Pancreas (tissue), 10 donors: ENCODE measurements at regions not wholly inside any gene's neighbourhood (a gene's known extent, or its start where the extent isn't known, plus 50 kb on each side); places are given as distances from the start of the nearest gene placed in this dataset.

Source experiments
- ATAC-seq, 4 donors: fragments of 200-7000 bp; cut with Tn5 transposase; one replicate each; pipeline versions ENCODE4 v1.8.0 to v1.9.1; 2020; ENCODE audit warnings: mild to moderate bottlenecking in 4 of 4, moderate library complexity in 4 of 4
- DNase-seq, 6 donors: peaks; one replicate each; pipeline ENCODE4 v3.0.0-alpha.2; 2020
- FAIRE-seq: peaks from 2 replicates; lab custom pipeline; 2012; peaks lifted over from hg19 to GRCh38; lab: Jason Lieb, UNC
- H3K27ac ChIP-seq, 4 donors: fragments of 200-600 bp; sonication (generic); 1 replicate in 3 of 4; 2 replicates in 1 of 4; pipeline versions ENCODE4 v1.5.0 to v1.8.0; 2020
- H3K27me3 ChIP-seq, 4 donors: fragments of 200-600 bp; one replicate each; pipeline ENCODE4 v1.8.0; 2021
- H3K36me3 ChIP-seq, 3 donors: fragments of 200-600 bp; sonication (generic) in 1 of 3; one replicate each; pipeline versions ENCODE4 v1.5.0 to v1.8.0; 2020 to 2021
- H3K4me1 ChIP-seq, 3 donors: fragments of 200-600 bp; one replicate each; pipeline ENCODE4 v1.8.0; 2021
- H3K4me3 ChIP-seq, 4 donors: fragments of 200-600 bp; sonication (generic) in 2 of 4; one replicate each; pipeline versions ENCODE4 v1.5.0 to v1.8.0; 2020 to 2021
- H3K9me3 ChIP-seq, 4 donors: fragments of 200-600 bp; one replicate each; pipeline ENCODE4 v1.8.0; 2021
- CTCF ChIP-seq, 4 donors: fragments of 200-600 bp; sonication (generic) in 3 of 4; IDR thresholded peaks; one replicate each; pipeline versions ENCODE4 v1.5.0 to v1.8.0; 2021; ENCODE audit warnings: antibody characterized with exemption in 4 of 4
- WGBS, 2 donors: extraction: QIAGEN DNeasy Blood & Tissue Kit; methylation state at CpG; one replicate each; pipeline ENCODE4 v1.1.7; 2013; 5-methylcytosine and 5-hydroxymethylcytosine counted together
- intact Hi-C, 3 donors: fragments of 100-400 bp; cut with DNase I; formaldehyde crosslinking; loops; one replicate each; pipeline versions ENCODE4 v1.11.1 to v1.14.2; 2022
- donor health status: healthy with polysubstance abuse.
- donor health status: DM: no; HTN: no; CAD: no; lungs with moderate emphysema.
- donor health status: DM: no; HTN: no; CAD: no.
- donor health status: control.
- donor health status: control.
- donor health status: Bipolar disorder and iron deficiency.
- donor health status: DM: yes; HTN: yes; CAD: no.
- donor health status: DM: no; HTN: no; CAD: no.
- donor health status: DM: no; HTN: no; CAD: no.
- donor health status: DM: yes; HTN: yes; CAD: no.

- intact Hi-C loops, result no loop called here
- Histone ChIP-seq H3K27ac (no peak overlapping the region), H3K4me3 (no peak overlapping the region), H3K27me3 (no peaks in the 10 kb centered on the region), H3K4me1 (no peaks in the 10 kb centered on the region), H3K9me3 (no peaks in the 10 kb centered on the region), H3K36me3 (no peaks in the 10 kb centered on the region)
- WGBS, 2 donors, result 80 to 87% methylated on average over 2 of the region's 2 CpGs
- no peak for FAIRE-seq
- TF ChIP-seq CTCF (IDR thresholded peaks at IDR 0.05), result no peak
- no peak for ATAC-seq
- DNase-seq, result no peak
Measured at GRCh38 chr5:108638021-108638420, 109.7 kb upstream of the FER start.

- no peak for TF ChIP-seq CTCF (IDR thresholded peaks at IDR 0.05)
- FAIRE-seq, result no peak
- DNase-seq, result no peak
- no peaks in the 10 kb centered on the region for H3K4me1 ChIP-seq
- no peak overlapping the region for H3K27ac ChIP-seq
- 82 to 89% methylated on average over 1 of the region's 1 CpG for WGBS, 2 donors
- ATAC-seq, result no peak
- H3K27me3 ChIP-seq, result no peaks in the 10 kb centered on the region
- no peaks in the 10 kb centered on the region for H3K36me3 ChIP-seq
- intact Hi-C loops, result no loop called here
- no peak overlapping the region for H3K4me3 ChIP-seq
- no peaks in the 10 kb centered on the region for H3K9me3 ChIP-seq
Measured at GRCh38 chr5:108637134-108637533, 110.6 kb upstream of the FER start.

GRCh38 chr5:108636135-108636853, 111.4 kb upstream of the FER start:
- intact Hi-C loops, result no loop called here

GRCh38 chr5:108634617-108635288, 112.9 kb upstream of the FER start:
- no peak for DNase-seq
- Histone ChIP-seq H3K9me3 (no peaks in the 10 kb centered on the region), H3K27me3 (no peaks in the 10 kb centered on the region), H3K4me1 (no peaks in the 10 kb centered on the region), H3K36me3 (no peaks in the 10 kb centered on the region), H3K4me3 (no peak overlapping the region), H3K27ac (no peak overlapping the region)
- WGBS, 2 donors, result 40 to 56% methylated on average over 1 of the region's 1 CpG
- intact Hi-C loops, result no loop called here
- no peak for FAIRE-seq
- no peak for ATAC-seq
- TF ChIP-seq CTCF (IDR thresholded peaks at IDR 0.05), result no peak

More at GRCh38 chr5:108636135-108636853, 111.4 kb upstream of the FER start:
- DNase-seq (no peak), ATAC-seq (no peak), FAIRE-seq (no peak)
- Histone ChIP-seq H3K4me1 (no peaks in the 10 kb centered on the region), H3K4me3 (no peak overlapping the region), H3K27ac (no peak overlapping the region), H3K27me3 (no peaks in the 10 kb centered on the region), H3K9me3 (no peaks in the 10 kb centered on the region), H3K36me3 (no peaks in the 10 kb centered on the region)
- WGBS, 2 donors, result 89 to 95% methylated on average over 3 of the region's 3 CpGs
- TF ChIP-seq CTCF (IDR thresholded peaks at IDR 0.05), result no peak
